ENCODE measurements at regions not wholly inside any gene's neighbourhood (a gene's known extent, or its start where the extent isn't known, plus 50 kb on each side); places are given as distances from the start of the nearest gene placed in this dataset.
A peak's percentile ranks its signal among the peaks of the same experiment; 100 is the strongest.
"Not testable (repeated sequence)": the region's sequence is repeated elsewhere in the genome, so short reads cannot be mapped to it uniquely, and the experiment has no call there.

- DNase-seq = no peak
Measured at GRCh38 chr2:217622205-217623060, 380.4 kb downstream of the TNS1 start.

DNA sequence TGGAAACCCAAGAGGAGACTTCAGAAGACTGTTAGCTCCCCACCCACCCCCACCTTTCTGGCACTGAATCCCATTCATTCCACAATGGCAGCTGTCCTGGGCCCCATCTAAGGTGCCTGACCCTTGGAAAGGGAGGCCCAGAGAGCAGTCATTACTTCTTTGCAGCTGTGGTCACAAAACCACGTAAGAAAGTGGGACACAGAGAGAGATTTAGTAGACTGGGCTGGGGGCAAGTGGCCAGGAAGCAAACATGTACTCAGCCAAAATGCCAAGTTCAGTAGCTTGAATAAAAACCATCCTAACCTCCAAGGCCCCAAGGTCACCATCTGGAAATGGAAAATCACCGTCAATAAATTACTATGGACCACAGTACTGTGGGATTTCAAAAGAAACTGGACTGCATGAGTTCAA is 381.4 kb downstream of the TNS1 start:
- DNase-seq = no peak

GRCh38 chr2:217618744-217619143 is 384.1 kb downstream of the TNS1 start:
- no peak for DNase-seq

GRCh38 chr2:217617616-217618022 is 385.2 kb downstream of the TNS1 start:
- no peak for DNase-seq

GRCh38 chr2:217616936-217617335 is 385.9 kb downstream of the TNS1 start:
- no peak for DNase-seq

DNA sequence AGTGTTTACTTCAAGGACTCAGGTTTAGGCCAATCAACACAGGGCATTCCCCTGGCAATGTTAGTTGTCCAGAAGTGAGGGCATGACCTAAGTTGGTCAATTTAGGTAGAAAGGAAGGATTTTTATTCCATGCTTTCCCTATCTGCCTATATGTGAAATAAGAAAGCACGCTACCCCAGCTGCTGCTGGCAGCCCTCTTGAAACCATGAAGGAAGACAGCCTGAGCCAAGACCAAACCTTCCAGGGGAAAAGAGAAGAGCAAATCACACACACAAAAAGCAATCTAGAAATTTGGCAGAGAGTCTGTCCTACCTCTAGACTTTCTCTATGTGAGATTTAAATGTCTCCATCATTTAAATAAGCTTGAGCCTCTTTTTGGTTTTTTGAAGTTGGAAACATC is 387.6 kb downstream of the TNS1 start:
- no peak for DNase-seq

DNA sequence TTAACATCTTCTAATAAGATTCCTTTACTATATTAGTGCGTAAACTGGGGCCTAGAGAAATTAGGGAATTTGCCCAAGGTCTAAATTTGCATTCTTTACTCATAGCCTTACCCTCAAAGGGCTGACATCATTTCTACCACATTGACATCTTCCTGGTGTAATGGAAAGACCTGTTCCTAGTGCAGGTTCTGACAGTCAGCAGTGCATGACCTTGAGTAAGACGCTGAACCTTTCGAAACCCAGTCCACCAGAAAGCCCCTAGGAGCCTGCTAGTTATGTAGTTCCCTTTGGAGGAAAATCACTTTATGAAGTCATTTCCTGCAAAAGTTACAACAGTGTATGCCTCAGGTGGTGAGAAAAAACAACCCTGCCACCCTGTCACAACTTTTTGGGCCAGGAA is 388.3 kb downstream of the TNS1 start:
- DNase-seq = no peak

DNA sequence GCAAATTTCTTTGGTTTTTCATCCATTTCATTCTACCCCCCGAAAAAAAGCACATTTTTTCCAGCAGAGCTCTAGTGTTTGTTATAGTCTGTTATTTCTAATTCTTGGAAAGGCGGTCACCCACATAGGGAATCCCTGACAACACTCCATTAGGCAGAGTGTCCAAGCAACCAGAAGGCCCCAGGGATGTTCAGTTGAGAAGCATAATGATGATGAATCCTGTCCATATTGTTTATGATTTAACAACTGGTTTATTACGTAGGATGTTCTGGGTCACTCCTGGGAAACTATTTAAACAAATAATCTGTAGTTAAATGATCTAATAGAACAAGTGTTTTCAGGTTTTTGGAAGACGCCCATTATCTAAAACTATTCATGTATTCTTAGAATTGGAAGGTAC is 388.7 kb downstream of the TNS1 start:
- no peak for DNase-seq

DNA sequence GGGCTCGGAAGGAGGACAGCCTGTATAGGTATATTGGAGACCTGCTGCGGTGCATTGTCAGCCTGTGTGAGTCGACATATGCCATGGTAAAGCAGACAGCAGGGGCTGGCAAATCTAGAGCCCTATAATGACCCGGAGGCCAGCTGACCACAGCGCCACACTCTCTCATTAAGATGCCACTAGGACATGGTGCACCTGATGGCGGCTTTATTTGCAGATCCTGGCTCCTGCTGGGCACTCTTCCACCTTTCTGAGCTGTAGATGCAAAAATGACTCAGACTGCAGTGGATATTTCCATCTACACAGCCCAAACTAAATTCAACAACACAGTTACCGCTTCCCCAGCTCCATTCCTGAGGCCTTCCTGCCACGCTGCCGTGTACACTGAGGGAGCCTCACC is 389.9 kb downstream of the TNS1 start:
- no peak for DNase-seq

GRCh38 chr2:217612211-217612610 is 390.6 kb downstream of the TNS1 start:
- no peak for DNase-seq

DNA sequence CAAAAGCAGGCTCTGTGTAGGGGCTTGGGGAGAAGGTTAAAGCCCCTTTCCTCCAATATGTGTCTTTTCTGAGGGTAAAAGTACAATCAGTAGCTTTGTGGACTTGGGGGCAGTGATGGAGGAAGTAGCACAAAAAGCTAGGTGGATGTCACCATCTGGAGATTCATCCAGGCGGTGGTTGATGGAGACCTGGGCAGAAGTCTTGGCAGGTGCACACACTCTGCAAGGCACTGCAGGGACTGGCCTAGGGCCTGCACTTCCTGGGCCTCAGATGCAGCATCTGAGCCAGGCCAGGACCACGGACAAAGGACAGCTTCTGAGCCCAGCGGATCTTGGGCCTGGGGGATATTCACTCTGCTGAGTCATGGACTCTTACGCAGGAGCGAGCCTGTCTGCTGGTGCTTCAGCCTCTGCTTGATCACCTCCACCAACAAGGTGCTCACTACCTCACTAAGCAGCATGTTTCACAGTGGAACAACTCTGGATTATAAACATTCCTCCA is 391.1 kb downstream of the TNS1 start:
- no peak for DNase-seq

DNA sequence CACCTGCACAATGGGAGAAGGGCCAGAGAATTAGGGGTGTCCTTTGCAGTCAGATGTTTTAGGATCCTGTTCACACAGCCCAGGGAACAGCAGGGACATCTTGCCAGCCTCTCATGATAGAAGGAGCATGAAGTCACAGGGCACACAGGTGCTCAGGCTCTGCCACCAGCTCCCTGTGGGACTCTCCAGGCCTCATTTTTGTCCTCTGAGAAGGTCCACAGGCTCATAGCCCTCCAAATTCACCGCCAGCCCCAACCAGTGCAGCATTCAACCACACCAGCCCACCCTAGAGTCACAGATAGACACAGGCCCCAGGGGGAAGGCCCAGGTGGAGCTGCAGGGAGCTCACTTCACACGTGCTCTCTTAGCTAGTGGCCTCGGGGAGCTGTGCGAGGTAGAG is 391.7 kb downstream of the TNS1 start:
- DNase-seq = no peak

DNA sequence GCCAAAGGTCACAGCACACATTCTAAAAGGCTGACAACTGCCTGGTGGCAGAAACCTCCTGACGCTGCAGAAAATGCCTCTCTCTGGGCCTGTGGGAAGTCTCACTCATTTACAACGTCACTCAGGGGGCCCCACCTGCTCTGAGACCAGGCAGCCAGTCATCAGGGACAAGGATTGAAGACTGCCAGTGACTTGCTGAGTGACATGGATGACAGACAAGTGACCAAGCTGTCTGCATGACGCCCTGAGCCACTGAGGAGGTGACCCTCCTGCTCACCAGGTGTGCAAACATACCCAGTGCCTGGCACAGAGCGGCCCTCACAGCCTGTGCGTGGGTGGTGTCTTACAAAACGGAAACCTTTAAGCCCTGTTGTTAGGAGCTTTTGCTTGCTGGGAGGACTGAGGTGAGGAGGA is 392.4 kb downstream of the TNS1 start:
- peak; percentile 48 for DNase-seq

DNA sequence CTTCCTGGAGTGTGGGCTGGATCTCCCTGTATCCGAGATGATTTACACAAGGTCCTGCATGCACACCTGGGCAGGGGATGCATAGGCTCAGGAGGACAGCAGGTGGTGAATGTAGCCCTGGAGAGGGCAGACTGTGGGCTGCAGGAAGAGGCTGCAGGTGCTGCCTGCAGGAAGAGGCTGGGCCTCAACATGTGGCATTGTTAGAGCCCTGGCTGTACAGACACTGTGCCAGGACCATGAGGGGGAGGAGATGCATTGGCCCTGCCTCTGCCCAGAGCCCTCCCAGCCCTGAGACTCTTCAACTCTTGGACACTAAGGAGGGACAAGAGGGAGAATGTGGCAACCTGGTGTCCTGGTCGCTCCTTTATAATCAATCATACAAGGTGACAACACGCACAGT is 392.8 kb downstream of the TNS1 start:
- DNase-seq = no peak

DNA sequence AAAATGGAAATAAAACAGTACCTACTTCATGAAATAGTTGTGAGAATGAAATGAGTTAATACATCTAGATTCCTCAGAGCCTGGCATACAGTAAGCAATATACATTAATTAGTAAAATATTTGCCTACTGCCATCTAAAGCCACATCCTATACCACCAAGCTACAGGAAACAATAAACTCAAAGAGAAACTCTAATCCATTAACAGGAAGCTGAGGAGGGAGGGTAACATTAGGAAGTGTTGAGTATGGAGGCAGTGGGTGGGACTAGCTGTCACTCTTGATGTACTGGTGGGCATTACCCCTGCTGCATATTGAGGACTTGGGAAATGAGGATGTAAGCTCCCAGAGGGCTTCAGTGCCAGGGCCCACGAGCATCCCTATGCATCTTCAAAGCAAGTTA is 396.5 kb downstream of the TNS1 start:
- DNase-seq = no peak

DNA sequence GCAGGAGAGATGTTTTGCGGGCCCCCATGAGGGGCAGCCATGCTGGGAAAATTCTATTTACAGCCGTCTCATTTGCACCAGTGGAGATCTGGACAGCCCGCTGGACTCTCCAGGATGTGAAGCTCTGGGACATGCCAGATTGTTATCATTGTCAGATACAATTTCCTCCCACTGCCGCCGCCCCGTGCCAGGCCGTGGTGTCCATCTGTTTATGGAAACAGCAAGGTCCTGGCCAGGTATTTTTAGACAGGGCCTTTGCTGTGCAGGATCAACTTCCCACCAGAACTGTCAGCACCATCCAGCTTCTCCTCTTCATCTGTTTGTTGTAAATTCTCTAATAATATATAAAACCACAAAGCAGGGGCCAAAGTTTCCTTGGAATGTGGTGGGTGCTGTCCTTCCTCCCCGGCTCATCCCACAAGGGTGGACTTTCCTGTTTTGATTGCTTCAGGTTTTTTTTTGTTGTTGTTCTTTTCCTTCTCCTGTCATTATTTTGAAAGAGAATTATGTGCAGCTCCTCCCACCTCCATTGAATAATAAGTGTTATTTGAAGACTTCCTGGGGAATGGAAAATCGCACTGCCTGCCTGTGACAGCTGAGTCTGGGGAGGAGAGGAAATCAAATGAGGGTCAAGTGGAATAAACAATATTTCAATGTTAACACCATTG is 398.1 kb downstream of the TNS1 start:
- DNase-seq = no peak

- DNase-seq = no peak
Measured at GRCh38 chr2:217601601-217602000, 401.2 kb downstream of the TNS1 start.

DNA sequence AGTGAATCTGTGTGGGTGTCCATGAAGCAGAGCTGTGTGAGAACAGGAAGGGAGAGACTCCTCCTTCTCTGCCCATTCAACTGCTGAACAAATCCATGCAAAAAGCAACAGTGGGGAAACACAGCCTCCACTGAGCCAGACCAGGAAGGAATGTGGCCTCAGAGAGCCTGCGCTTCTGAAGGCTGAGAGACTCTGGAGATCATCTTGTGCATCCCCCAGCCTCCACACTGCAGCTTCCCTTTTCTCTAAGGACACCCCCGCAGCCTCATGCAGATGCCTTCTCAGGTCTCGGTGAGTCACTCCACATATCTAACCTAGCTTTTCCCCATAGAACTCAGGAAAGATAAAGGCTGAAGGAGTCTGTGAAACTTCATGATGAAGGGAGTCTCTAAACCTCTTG is 402.9 kb downstream of the TNS1 start:
- DNase-seq = no peak

DNA sequence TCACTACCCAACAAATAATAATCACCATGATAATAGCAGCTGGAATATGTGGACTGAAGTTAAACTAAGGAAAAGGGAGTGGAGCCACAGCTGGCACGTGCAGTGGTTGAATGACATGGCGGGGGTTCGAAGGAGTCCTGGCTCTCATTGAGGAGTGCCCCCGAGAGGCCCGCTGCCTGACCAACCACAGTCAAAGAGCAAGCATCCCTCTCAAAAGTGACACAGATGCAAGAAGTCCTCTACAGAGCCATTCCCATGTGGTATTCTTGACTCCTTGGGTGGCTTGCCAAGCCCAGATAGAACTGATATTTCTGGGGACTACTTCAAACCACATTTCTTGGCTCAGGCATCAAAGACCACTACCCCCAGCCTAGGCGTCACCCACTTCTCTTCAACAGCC is 405.1 kb downstream of the TNS1 start:
- DNase-seq = no peak

GRCh38 chr2:217597145-217597544 is 405.6 kb downstream of the TNS1 start:
- DNase-seq = no peak

DNA sequence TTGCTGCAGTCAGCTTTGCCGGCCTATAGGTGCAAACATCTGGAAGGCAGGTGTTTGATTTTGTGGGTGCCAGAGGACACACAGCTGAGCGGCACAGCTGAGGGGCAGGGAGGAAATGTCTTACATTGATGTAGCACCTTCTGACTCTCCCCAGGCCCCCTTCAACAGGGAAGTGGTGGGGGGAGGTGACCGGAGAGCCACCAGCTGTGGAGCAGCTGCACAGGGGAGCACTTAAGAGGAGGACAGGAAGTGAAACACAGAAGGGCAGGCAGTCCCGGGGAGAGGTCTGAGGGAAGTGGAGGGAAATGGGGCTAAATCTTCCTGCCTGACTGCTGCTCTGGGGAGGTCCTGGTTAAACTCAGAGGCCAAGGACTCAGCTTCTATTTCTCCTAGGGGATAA is 409.1 kb downstream of the TNS1 start:
- DNase-seq = no peak

- no peak for DNase-seq
Measured at GRCh38 chr2:217588266-217588665, 414.5 kb downstream of the TNS1 start.

GRCh38 chr2:217585362-217585761 is 417.4 kb downstream of the TNS1 start:
- DNase-seq = no peak

GRCh38 chr2:217580407-217580806 is 422.4 kb downstream of the TNS1 start:
- not testable (repeated sequence) for DNase-seq
